SU-DHL-6 (cell line): ENCODE measurements at regions not wholly inside any gene's neighbourhood (a gene's known extent, or its start where the extent isn't known, plus 50 kb on each side); places are given as distances from the start of the nearest gene placed in this dataset.

Experiments used
- H2AFZ ChIP-seq: fragments of 200-600 bp; sonication (generic); 2 replicates; pipeline ENCODE4 v1.6.1; 2014; ENCODE audit warnings: low read depth, mild to moderate bottlenecking, moderate library complexity, mixed read lengths, antibody characterized with exemption, low read length; ENCODE audit not compliant: severe bottlenecking
- H3F3A ChIP-seq: fragments of 200-600 bp; shearing (Covaris generic); 2 replicates; pipeline ENCODE4 v1.6.0; 2016; ENCODE audit warnings: antibody characterized with exemption, mild to moderate bottlenecking; ENCODE audit not compliant: insufficient read depth
- H3K27ac ChIP-seq: fragments of 200-600 bp; sonication (generic); 2 replicates; pipeline ENCODE4 v1.5.1; 2016; ENCODE audit warnings: low read depth, mild to moderate bottlenecking, low read length, moderate library complexity, mixed read lengths
- H3K27me3 ChIP-seq: fragments of 200-600 bp; sonication (generic), shearing (Covaris generic); 2 replicates; pipeline ENCODE4 v1.6.0; 2014; ENCODE audit warnings: mild to moderate bottlenecking, low read length
- H3K36me3 ChIP-seq: fragments of 200-600 bp; sonication (generic); 2 replicates; pipeline ENCODE4 v1.6.1; 2014; ENCODE audit warnings: mild to moderate bottlenecking, low read length, mixed read lengths
- H3K4me2 ChIP-seq: fragments of 300-600, 200-600 bp; shearing (Covaris generic), sonication (generic); 2 replicates; pipeline ENCODE4 v1.6.0; 2014; ENCODE audit warnings: low read length, low read depth, mild to moderate bottlenecking; ENCODE audit not compliant: poor library complexity, severe bottlenecking
- H3K4me3 ChIP-seq: fragments of 200-600 bp; sonication (generic); 2 replicates; pipeline ENCODE4 v1.5.1; 2014; ENCODE audit warnings: antibody characterized with exemption, low read length, mild to moderate bottlenecking, mixed read lengths; ENCODE audit not compliant: insufficient read depth, poor library complexity, severe bottlenecking
- H3K79me2 ChIP-seq: fragments of 200-600 bp; sonication (generic); 2 replicates; pipeline ENCODE4 v1.6.1; 2014; ENCODE audit warnings: mild to moderate bottlenecking, low read length, moderate library complexity; ENCODE audit not compliant: insufficient read depth
- H3K9ac ChIP-seq: fragments of 200-600 bp; sonication (generic); 2 replicates; pipeline ENCODE4 v1.7.0; 2014; ENCODE audit warnings: mild to moderate bottlenecking, low read length
- H3K9me2 ChIP-seq: fragments of 200-600 bp; sonication (generic); replicated peaks from 2 replicates; pipeline ENCODE4 v1.6.1; 2014; ENCODE audit warnings: low read length; ENCODE audit not compliant: insufficient read depth
- H3K9me3 ChIP-seq: fragments of 200-600 bp; sonication (generic); 2 replicates; pipeline ENCODE4 v1.6.1; 2014; ENCODE audit warnings: low read length, mixed read lengths; ENCODE audit not compliant: insufficient read depth
- H4K20me1 ChIP-seq: fragments of 200-600 bp; sonication (generic); 2 replicates; pipeline ENCODE4 v1.6.1; 2014; ENCODE audit warnings: low read depth, mild to moderate bottlenecking, antibody characterized with exemption, low read length, moderate library complexity, mixed read lengths
- EZH2phosphoT487 ChIP-seq: fragments of 200-600 bp; sonication (generic), shearing (Covaris generic); conservative IDR thresholded peaks from 2 replicates; pipeline ENCODE4 v1.6.1; 2018; ENCODE audit warnings: mild to moderate bottlenecking, antibody characterized with exemption, low read length, moderate library complexity, mixed read lengths
- TF ChIP-seq, protein P1 (sequence below): fragments of 200-600 bp; sonication (generic); IDR thresholded peaks from one replicate; pipeline ENCODE4 v1.5.1; 2017; ENCODE audit warnings: antibody characterized with exemption, mild to moderate bottlenecking, low read length, moderate library complexity; ENCODE audit not compliant: insufficient read depth, poor library complexity, severe bottlenecking

DNA sequence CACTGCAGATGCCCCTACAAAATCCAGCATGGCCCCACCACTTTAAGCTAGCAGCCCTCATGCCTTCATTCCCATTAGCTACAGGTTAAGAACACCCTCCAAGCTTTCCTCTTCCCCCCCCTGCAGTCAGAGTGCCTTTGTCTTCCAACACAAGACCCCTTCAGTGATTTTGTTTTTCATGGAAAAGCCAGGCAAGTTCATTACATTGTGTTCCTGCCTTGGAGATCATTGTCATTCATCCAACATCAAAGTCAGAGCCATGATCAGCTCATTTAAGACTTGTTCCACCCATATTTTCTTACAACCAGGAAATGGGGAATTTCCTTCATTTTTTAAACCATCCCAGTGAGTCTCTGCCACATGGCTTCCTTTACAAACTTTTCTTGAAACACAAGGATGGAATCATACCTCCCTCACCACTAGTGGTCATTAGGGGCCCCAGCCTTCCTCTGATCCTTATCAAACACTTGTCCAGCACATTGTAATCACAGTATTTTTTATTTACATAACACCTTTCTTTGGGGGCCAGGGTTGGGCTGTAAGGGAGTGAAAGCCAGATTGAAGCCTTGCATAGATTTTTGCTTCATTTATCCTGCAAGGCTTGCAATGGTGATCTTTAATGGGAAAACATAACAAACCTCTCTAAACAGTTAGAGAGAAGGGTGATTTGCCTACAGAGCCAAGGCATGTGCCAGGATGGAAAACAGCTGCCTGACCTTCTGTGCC, 765.3 kb downstream of the MED13L start:
- H3K79me2 ChIP-seq, result no peaks in the 10 kb centered on the region
- no peaks in the 10 kb centered on the region for H3K9me2 ChIP-seq
- no peak overlapping the region for H3K27ac ChIP-seq
- no peaks in the 10 kb centered on the region for H3K27me3 ChIP-seq
- TF ChIP-seq EZH2phosphoT487, result no peak
- TF ChIP-seq, protein P1, sequence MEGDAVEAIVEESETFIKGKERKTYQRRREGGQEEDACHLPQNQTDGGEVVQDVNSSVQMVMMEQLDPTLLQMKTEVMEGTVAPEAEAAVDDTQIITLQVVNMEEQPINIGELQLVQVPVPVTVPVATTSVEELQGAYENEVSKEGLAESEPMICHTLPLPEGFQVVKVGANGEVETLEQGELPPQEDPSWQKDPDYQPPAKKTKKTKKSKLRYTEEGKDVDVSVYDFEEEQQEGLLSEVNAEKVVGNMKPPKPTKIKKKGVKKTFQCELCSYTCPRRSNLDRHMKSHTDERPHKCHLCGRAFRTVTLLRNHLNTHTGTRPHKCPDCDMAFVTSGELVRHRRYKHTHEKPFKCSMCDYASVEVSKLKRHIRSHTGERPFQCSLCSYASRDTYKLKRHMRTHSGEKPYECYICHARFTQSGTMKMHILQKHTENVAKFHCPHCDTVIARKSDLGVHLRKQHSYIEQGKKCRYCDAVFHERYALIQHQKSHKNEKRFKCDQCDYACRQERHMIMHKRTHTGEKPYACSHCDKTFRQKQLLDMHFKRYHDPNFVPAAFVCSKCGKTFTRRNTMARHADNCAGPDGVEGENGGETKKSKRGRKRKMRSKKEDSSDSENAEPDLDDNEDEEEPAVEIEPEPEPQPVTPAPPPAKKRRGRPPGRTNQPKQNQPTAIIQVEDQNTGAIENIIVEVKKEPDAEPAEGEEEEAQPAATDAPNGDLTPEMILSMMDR, result no peak
- H3F3A ChIP-seq, result no peaks in the 10 kb centered on the region
- no peak overlapping the region for H3K4me3 ChIP-seq
- no peak overlapping the region for H2AFZ ChIP-seq
- no peaks in the 10 kb centered on the region for H4K20me1 ChIP-seq
- no peaks in the 10 kb centered on the region for H3K36me3 ChIP-seq
- H3K9ac ChIP-seq, result no peak overlapping the region
- no peaks in the 10 kb centered on the region for H3K9me3 ChIP-seq
- no peak overlapping the region for H3K4me2 ChIP-seq

DNA sequence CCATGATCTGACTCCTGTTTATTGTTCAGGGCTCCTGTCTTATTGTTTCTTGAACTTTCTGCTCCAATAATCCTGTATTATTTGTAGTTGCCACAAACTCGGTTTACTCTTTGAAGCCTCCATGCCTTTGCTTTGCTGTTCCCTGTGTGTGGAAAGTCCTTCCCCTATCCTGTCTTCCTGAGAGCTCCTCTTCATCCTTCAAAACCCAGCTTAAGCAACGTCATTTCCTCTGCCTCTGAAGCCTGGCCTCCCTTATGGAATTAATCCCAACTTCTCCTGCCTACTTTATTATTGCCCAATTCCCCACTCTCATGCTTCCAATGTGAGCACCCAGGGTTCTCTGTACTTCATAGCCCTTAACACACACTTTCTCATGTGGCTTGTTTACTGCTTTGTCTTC, 766.2 kb downstream of the MED13L start:
- Histone ChIP-seq H2AFZ (no peak overlapping the region), H3K36me3 (no peaks in the 10 kb centered on the region), H3K4me3 (no peak overlapping the region), H3F3A (no peaks in the 10 kb centered on the region), H3K4me2 (no peak overlapping the region), H3K79me2 (no peaks in the 10 kb centered on the region), H3K9ac (no peak overlapping the region), H4K20me1 (no peaks in the 10 kb centered on the region), H3K9me2 (no peaks in the 10 kb centered on the region), H3K9me3 (no peaks in the 10 kb centered on the region), H3K27ac (no peak overlapping the region), H3K27me3 (no peaks in the 10 kb centered on the region)
- no peak for TF ChIP-seq EZH2phosphoT487
- TF ChIP-seq, protein P1, result no peak

- H3K9me3 ChIP-seq, result no peaks in the 10 kb centered on the region
- H3K4me2 ChIP-seq, result no peak overlapping the region
- H3K4me3 ChIP-seq, result no peak overlapping the region
- TF ChIP-seq EZH2phosphoT487, result no peak
- TF ChIP-seq, protein P1, result no peak
- no peaks in the 10 kb centered on the region for H4K20me1 ChIP-seq
- H3K36me3 ChIP-seq, result no peaks in the 10 kb centered on the region
- H2AFZ ChIP-seq, result no peak overlapping the region
- H3K27me3 ChIP-seq, result no peaks in the 10 kb centered on the region
- no peaks in the 10 kb centered on the region for H3K79me2 ChIP-seq
- no peak overlapping the region for H3K9ac ChIP-seq
- H3K27ac ChIP-seq, result no peak overlapping the region
- no peaks in the 10 kb centered on the region for H3F3A ChIP-seq
- no peaks in the 10 kb centered on the region for H3K9me2 ChIP-seq
These were observed 768.5 kb downstream of the MED13L start for GRCh38 chr12:115508990-115509389.
